ENCODE measurements at regions not wholly inside any gene's neighbourhood (a gene's known extent, or its start where the extent isn't known, plus 50 kb on each side); places are given as distances from the start of the nearest gene placed in this dataset.
"Not testable (repeated sequence)": the region's sequence is repeated elsewhere in the genome, so short reads cannot be mapped to it uniquely, and the experiment has no call there.

DNA sequence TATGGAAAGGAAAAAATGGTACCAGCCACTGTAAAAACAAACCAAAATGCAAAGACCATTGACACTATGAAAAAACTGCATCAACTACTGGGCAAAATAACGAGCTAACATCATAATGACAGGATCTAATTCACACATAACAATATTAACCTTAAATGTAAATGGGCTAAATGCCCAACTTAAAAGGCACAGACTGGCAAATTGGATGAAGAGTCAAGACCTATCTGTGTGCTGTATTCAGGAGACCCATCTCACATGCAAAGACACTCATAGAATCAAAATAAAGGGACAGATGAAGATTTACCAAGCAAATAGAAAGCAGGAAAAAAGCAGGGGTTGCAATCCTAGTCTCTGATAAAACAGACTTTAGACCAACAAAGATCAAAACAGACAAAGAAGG, 186.6 kb downstream of the HACE1 start:
- TF ChIP-seq, protein P1, sequence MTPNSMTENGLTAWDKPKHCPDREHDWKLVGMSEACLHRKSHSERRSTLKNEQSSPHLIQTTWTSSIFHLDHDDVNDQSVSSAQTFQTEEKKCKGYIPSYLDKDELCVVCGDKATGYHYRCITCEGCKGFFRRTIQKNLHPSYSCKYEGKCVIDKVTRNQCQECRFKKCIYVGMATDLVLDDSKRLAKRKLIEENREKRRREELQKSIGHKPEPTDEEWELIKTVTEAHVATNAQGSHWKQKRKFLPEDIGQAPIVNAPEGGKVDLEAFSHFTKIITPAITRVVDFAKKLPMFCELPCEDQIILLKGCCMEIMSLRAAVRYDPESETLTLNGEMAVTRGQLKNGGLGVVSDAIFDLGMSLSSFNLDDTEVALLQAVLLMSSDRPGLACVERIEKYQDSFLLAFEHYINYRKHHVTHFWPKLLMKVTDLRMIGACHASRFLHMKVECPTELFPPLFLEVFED (CRISPR knock-in tag; conservative IDR thresholded peaks at IDR 0.05) = not testable (repeated sequence)
- TF ChIP-seq, protein P2, sequence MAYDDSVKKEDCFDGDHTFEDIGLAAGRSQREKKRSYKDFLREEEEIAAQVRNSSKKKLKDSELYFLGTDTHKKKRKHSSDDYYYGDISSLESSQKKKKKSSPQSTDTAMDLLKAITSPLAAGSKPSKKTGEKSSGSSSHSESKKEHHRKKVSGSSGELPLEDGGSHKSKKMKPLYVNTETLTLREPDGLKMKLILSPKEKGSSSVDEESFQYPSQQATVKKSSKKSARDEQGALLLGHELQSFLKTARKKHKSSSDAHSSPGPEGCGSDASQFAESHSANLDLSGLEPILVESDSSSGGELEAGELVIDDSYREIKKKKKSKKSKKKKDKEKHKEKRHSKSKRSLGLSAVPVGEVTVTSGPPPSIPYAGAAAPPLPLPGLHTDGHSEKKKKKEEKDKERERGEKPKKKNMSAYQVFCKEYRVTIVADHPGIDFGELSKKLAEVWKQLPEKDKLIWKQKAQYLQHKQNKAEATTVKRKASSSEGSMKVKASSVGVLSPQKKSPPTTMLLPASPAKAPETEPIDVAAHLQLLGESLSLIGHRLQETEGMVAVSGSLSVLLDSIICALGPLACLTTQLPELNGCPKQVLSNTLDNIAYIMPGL (CRISPR knock-in tag; IDR thresholded peaks at IDR 0.05) = not testable (repeated sequence)
- TF ChIP-seq KLF13 (tag; IDR thresholded peaks at IDR 0.05; ENCODE audit: borderline replicate concordance, low read depth); POLR2A (conservative IDR thresholded peaks at IDR 0.05); NFIC (IDR thresholded peaks at IDR 0.05); TCF3 (CRISPR knock-in tag; IDR thresholded peaks at IDR 0.05): not testable (repeated sequence)
